Right kidney (tissue), 1 donor: ENCODE measurements at regions not wholly inside any gene's neighbourhood (a gene's known extent, or its start where the extent isn't known, plus 50 kb on each side); places are given as distances from the start of the nearest gene placed in this dataset.
"Not testable (repeated sequence)": the region's sequence is repeated elsewhere in the genome, so short reads cannot be mapped to it uniquely, and the experiment has no call there.

Experiments
- DNase-seq: peaks from one replicate; pipeline ENCODE4 v3.0.0-alpha.2; 2016

- DNase-seq, result no peak
Observed at GRCh38 chrX:51151734-51152133, 180.9 kb upstream of the NUDT10 start.

DNA sequence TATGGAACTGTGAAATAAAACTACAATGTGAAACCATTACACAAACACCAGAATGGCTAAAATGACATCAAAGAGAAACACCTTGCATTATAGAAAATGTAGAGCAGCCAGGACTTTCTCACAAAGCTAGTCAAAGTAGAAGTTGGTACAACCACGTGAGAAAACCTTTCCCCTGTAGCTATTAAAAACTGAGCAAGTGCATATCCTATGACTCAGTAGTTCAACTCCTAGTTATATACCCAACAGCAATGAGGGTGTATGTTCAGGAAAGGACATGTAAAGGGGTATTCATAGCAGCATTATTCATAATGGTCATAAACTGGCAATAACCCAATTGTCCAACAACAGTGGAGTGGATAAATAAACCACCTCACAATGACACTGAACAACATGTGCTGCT, 177.5 kb upstream of the NUDT10 start:
- DNase-seq, result no peak

- DNase-seq, result no peak
Observed at GRCh38 chrX:51155566-51155965, 177.1 kb upstream of the NUDT10 start.

DNA sequence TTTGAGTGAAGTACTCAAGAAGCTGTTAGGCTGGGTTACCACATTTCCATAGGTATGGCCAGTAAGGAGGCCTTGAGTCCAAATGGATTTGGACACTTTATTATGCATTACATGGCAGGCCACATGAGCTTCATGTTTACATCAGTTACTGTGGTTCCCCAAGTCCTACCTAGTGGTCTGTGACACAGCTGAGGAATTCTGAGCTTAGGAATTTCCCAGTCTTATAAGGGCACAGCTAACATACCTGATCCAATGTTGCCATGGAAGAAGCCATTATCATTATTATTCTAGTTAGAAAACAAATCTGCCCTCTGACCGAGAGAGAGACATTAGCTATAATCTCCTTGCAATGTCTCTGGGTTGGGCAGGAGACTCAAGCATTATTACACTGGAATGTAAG, 174.4 kb upstream of the NUDT10 start:
- DNase-seq, result no peak

DNA sequence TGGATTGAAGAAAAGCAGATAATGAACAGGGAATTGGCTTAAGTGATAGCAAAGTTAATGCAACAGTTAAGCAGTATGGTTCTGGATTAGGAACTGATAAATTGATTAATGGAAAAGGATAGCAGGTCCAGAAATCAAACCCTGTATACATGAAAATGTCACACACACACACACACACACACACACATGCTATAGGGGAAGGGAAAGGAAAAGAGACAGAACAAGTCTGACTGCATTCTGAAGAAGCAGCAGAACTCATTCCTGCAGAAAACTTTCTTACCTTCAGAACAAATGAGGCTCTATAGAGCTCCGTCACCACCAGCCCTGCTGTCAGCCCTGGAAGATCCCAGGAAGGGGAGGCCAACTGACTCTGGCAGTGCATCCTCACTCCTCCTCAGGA, 173.2 kb upstream of the NUDT10 start:
- not testable (repeated sequence) for DNase-seq

- DNase-seq, result no peak
Observed at GRCh38 chrX:51163730-51164129, 168.9 kb upstream of the NUDT10 start.

GRCh38 chrX:51178356-51178900, 154.2 kb upstream of the NUDT10 start:
- DNase-seq, result not testable (repeated sequence)

DNA sequence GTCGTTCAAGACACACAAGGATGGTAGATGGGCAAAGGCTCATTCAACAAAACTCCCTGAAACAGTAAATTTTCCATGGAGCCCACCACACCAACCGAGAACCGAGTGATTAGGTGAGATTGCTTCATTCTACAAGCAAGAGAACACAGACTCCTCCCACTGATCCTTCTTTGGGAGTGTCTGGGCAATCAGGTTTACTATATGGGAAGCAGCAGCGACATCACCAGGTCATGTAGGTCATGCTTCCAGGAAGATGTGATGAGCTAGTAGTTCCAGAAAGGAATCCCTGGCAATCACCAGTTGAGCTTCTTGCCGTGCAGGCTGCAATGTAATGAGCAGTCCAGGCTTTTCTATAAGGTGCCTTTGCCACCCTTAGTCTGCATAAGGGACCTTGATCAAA, 152.8 kb upstream of the NUDT10 start:
- DNase-seq, result not testable (repeated sequence)

- DNase-seq, result no peak
Observed at GRCh38 chrX:51182545-51182944, 150.1 kb upstream of the NUDT10 start.

DNA sequence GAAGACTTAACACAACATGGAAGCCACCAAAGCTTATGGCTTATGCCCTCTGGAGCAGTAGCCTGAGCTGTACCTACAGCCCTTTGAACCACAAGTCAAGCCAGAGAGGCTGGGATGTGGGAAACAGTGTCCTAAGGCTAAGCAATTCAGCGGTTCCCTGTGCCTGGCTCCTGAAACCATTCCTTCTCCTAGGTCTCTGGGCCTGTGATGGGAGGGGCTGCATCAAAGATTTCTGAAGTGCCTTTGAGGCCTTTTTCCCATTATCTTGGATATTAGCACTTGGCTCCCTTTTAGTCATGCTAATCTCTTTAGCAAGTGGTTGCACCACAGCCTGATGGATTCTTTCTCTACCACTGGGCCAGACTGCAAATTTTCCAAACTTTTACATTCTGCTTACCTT, 140.5 kb upstream of the NUDT10 start:
- no peak for DNase-seq

DNA sequence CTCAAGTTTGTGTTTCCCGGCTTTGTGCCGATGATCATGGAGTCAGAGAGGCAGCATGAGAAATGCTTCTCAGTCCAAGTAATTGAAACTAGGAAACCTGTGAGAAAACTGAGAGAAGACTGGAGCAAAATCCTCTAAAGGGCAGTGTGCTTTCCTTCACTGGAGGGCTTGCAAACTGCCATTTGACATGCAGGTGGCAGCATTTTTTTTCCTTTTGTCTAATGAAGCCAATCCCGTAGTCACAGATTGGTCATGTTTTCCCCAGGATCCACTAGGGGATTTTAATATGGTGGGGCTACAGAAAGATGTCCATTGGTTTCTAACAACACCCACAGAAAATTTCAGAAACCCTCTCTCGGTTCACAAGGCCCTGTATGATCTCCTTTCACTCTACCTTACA, 117.4 kb upstream of the NUDT10 start:
- no peak for DNase-seq

DNA sequence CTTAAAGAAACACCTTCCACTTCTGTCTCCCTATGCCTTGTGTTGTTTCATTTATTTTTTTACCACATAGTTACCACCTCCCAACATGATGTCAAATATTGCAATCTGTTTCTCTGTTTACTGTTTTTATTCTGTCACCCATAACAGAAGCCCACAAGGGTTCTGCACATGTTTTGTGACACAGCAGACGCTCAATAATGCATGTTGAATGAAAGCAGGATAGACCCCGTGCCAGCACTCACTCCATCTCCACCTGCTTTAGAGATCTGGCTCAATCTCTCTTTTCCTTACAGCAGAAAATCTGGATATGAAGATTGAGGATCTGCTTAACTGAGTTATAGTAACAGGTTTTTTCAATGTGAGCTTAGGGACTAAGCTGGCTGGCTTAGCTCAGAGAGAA, 116.8 kb upstream of the NUDT10 start:
- no peak for DNase-seq

DNA sequence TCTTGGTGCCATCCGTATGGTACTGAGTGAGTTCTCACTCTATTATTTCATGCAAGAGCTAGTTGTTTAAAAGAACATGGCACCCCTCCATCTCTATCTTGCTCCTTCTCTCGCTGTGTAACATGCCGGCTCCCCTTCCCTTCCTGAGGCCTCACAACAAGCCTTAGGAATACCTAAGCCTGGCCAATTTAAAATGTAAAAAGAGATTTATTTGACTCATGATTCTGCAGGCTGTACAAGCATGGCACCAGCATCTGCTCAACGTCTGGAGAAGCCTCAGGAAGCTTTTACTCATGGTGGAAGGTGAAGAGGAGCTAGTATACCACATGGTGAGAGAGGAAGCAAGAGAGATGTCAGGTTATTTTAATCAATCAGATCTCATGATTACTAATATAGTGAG, 90.4 kb upstream of the NUDT10 start:
- DNase-seq, result no peak

DNA sequence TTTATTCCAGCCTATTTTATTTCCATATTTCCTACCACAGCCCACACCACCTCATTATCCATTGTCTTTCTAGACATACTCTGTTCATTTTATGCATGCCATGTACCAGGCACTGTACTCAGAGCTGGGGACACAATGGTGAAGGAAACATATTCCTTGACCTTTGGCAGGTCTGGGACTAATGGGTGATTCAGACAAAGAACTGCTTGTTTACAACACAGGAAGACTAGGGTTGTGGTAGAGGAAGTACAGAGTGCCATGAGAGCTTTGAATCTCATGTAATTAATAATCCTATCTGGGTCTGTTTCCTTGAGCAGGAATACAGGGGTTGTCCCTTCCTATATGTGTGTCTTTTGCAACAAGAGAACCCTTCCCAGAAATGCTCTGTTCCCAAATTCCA, 75.1 kb upstream of the NUDT10 start:
- no peak for DNase-seq

GRCh38 chrX:51262271-51262670, 70.4 kb upstream of the NUDT10 start:
- not testable (repeated sequence) for DNase-seq

DNA sequence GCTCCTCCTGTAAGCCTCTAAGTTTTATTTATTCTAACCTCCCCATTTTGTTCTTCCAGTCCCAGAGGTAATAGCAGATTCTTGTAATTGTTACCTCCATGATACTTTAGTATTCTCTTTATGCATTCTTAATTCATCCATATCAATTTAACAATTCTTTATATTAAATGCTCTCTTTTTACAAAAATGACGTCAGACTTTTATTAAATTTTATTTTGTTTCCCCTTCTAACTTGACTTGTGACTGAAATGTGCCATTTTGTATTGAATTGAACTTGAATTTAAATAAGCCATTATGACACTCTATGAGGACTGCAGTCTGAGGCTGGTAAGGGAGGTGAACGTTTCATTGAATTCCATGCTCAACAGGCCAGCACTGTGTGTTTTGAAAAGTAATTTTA, 60.0 kb upstream of the NUDT10 start:
- DNase-seq, result no peak

- DNase-seq, result no peak
Observed at GRCh38 chrX:51281758-51282318, 50.8 kb upstream of the NUDT10 start.
